ENCODE measurements at regions not wholly inside any gene's neighbourhood (a gene's known extent, or its start where the extent isn't known, plus 50 kb on each side); places are given as distances from the start of the nearest gene placed in this dataset.

DNA sequence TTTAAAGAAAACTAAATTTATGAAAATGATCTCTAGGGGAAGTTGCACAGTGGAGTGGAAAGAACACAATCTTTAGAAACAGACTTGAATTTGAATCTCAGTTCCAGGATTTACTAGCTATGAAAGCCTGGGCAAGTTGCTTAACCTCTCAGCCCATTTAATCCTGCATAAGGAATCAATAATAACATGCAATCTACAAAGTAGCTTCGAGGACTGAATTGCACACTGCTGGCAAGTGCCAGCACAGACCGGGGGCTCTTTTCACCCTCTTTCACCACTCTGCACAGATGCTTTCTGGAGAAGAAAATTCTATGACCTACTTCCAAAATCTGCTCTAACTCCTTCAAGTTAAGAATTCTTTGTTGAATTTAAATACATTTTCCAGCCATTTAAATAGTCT is 63.4 kb upstream of the ANK3 start:
- TF ChIP-seq, protein P1, sequence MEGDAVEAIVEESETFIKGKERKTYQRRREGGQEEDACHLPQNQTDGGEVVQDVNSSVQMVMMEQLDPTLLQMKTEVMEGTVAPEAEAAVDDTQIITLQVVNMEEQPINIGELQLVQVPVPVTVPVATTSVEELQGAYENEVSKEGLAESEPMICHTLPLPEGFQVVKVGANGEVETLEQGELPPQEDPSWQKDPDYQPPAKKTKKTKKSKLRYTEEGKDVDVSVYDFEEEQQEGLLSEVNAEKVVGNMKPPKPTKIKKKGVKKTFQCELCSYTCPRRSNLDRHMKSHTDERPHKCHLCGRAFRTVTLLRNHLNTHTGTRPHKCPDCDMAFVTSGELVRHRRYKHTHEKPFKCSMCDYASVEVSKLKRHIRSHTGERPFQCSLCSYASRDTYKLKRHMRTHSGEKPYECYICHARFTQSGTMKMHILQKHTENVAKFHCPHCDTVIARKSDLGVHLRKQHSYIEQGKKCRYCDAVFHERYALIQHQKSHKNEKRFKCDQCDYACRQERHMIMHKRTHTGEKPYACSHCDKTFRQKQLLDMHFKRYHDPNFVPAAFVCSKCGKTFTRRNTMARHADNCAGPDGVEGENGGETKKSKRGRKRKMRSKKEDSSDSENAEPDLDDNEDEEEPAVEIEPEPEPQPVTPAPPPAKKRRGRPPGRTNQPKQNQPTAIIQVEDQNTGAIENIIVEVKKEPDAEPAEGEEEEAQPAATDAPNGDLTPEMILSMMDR (IDR thresholded peaks at IDR 0.05): no peak
- no peak for TF ChIP-seq POLR2A (IDR thresholded peaks at IDR 0.05)

All from ovary (tissue), 3 donors.